Hepatocyte (in vitro differentiated cells): ENCODE measurements at regions not wholly inside any gene's neighbourhood (a gene's known extent, or its start where the extent isn't known, plus 50 kb on each side); places are given as distances from the start of the nearest gene placed in this dataset.

Experiments
- CTCF ChIP-seq: fragments of 200-600 bp; sonication (generic); IDR thresholded peaks from 2 replicates; pipeline ENCODE4 v1.5.1; 2016; ENCODE audit warnings: antibody characterized with exemption, mild to moderate bottlenecking; ENCODE audit not compliant: poor library complexity
- EZH2phosphoT487 ChIP-seq: fragments of 200-600 bp; sonication (generic); IDR thresholded peaks from one replicate; pipeline ENCODE4 v1.6.1; 2018; ENCODE audit warnings: antibody characterized with exemption, mild to moderate bottlenecking, low read depth, moderate library complexity; ENCODE audit not compliant: unreplicated experiment, severe bottlenecking

GRCh38 chr5:2250365-2250950 lies 367.7 kb upstream of the IRX4 start:
- no peak for TF ChIP-seq CTCF
- TF ChIP-seq EZH2phosphoT487: no peak
